Activated CD4-positive, alpha-beta T cell treated with anti-CD3 and anti-CD28 coated beads, Interleukin-2, amount 50 U/mL, for 4 hours (primary cell): ENCODE measurements at regions not wholly inside any gene's neighbourhood (a gene's known extent, or its start where the extent isn't known, plus 50 kb on each side); places are given as distances from the start of the nearest gene placed in this dataset.

Experiments used
- DNase-seq, 2 experiments: peaks; one replicate each; pipeline ENCODE4 v3.0.0-alpha.2; 2020

GRCh38 chr6:6843057-6843627 lies 254.6 kb downstream of the LY86 start:
- DNase-seq, result no peak

DNA sequence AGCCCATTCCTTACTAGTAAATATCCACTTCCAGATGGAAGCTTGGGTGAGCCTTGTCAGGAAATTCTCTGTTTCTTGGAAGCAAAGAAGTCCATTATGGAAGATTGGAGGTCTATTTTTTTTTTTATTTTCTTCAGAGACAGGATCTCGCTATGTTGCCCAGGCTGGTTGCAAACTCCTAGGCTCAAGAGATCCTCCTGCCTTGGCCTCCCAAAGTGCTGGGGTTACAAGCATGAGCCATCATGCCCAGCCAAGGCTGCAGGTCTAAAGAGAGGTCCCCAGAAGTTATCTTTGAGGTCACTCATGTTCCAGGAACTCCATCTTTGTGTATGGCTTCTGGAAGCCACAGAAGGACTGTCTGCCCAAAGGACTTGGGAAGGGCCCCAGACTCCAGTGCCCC lies 255.3 kb downstream of the LY86 start:
- no peak for DNase-seq

- no peak for DNase-seq
Measured at GRCh38 chr6:6844530-6844929, 256.0 kb downstream of the LY86 start.

GRCh38 chr6:6845603-6846002 lies 257.1 kb downstream of the LY86 start:
- no peak for DNase-seq

DNA sequence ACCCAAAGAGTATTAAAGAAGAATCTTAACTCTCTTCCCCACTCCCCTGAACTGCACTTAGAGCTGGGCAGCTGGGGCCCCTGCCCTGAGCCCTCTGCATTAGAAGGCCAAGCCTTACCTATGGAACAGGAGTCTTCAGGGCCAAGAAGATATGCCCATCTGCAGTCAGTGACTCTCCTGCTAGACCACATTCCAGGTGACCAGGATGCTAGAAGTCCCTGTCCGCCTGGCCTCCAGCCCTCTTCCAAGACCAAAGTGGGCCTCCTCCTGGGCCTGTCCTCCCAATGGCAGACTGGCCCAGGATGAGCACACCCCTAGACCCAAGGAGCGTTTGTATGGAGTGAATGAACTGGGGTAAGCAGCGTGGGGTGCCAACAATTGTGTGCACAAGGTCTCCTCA lies 259.1 kb downstream of the LY86 start:
- no peak for DNase-seq

DNA sequence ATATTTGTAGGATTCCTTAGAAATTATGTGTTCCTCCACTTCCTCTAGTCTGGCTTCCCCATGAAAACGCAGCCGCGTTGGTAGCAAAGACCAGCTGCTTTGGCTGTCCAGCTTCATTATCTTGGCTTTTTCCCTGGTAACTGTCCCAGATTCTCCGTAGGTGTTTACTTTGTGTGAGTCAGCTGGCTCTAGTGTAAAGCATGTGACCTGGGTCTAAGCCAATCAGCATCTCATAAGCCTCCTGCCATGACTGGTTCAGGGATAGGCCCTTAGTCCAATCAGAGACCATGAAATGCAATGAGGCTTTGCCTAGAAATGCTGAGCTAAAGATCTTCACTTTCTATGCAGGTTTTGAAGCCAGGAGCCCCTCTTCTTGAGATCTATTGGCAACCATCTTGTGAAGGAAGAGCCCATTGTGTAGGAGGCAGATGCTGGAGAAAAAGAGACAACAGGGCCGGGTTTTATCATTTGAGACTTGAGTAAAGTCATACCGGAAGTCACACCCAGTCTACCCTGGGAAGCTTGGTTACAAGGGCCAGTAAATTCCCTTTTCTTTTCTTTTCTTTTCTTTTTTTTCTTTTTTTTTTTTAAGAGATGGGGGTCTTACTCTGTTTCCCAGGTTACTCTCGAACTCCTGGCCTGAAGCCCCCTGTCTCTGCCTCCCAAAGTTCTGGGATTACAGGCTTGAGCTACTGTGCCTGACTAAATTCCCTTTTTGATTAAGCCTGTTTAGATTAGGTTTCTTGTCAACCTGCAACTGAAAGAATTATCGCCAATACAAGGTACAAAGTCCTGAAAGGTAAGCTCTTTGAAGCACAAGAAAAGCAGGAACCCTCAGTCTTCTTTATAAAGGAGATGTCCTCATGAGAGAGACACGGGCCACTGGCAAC lies 256.5 kb upstream of the RREB1 start:
- no peak for DNase-seq

DNA sequence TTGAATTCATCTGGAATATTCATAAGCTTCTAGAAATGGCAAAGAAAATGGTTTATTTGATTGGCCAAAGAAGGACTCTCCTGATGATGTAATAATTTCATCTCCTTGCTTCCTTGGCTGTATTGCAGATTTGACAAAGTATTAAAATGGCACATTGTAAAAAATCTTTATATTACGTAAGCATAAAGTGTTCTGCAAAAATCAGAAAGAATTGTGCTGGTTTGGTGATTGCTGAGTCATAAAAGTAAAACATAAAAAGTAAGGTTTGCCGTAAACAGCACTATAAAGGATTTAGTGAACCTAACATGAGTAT lies 255.9 kb upstream of the RREB1 start:
- no peak for DNase-seq

- DNase-seq, result peak; percentile 31 to 39
Measured at GRCh38 chr6:6856538-6857523, 250.9 kb upstream of the RREB1 start.

GRCh38 chr6:6857528-6857927 lies 250.2 kb upstream of the RREB1 start:
- no peak for DNase-seq

- no peak for DNase-seq
Measured at GRCh38 chr6:6858533-6858982, 249.2 kb upstream of the RREB1 start.

- no peak for DNase-seq
Measured at GRCh38 chr6:6859105-6859504, 248.7 kb upstream of the RREB1 start.

GRCh38 chr6:6859722-6860121 lies 248.0 kb upstream of the RREB1 start:
- DNase-seq, result no peak

GRCh38 chr6:6860863-6861262 lies 246.9 kb upstream of the RREB1 start:
- DNase-seq, result no peak

- DNase-seq, result no peak
Measured at GRCh38 chr6:6861351-6861894, 246.3 kb upstream of the RREB1 start.

DNA sequence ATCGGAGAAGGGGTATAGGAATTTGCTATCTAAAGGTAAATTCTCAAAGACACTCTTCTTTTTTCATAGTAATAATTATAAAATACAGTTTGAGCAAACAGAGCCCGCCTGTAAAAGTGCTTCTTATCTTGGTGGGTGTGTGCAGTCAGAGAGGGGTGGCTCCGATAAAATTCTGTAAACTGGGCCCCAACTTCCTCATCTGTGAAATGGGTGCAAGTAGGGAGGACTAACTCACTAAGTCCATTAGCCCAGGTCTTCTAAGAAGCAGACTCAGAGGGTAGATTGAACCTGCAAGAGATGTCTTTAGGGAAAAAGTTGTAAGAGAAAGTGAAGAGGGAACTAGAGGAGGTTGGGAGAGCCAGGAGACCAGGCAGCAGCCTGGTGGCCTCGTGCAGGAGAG lies 245.8 kb upstream of the RREB1 start:
- no peak for DNase-seq

DNA sequence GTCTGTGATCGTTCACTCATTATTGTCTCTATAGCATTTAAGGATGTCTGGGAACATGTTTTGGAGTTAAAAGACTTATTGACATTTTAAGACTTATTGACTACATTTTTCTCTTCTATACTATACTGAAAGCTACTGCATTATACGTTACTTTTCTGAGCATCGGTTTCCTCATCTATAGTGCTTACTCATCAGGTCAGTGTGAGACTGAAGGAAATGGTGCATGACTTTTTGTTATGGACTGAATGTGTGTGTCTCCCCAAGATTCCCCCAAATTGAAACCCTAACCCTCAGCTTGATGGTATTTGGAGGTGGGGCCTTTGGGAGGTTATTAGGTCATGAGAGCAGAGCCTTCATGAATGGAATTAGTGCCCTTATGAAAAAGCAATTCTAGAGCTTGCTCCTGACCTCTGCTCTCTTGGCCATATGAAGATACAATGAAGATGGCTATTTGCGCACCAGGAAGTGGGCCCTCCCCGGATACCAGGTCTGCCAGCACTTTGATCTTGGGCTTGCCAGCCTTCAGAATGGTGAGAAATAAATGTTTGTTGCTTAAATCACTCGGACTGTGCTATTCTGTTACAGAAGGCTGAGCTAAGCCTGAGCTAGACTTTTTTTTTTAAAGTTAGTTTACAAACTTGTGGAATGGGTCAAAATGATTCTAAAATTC lies 243.7 kb upstream of the RREB1 start:
- no peak for DNase-seq

DNA sequence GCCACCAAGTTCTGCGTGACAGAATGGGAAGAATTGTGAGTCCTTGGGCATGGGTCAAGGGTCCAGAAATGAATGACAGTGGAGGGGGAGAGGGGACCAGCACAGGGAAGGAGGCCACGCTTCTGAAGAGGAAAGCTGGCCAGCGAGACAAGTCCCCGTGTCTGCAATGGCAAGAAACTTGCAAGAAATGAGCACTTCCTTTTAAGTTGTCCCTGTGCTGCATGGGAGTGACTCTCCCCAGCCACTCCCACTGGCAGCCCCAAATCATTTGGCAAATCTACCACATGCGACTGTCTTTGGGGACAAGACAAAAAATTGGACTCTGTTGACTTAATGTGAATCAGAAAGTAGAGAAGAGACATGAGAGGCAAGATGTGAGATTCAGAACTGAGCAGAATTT lies 242.2 kb upstream of the RREB1 start:
- DNase-seq, result no peak

- DNase-seq, result no peak
Measured at GRCh38 chr6:6866656-6867403, 240.9 kb upstream of the RREB1 start.

DNA sequence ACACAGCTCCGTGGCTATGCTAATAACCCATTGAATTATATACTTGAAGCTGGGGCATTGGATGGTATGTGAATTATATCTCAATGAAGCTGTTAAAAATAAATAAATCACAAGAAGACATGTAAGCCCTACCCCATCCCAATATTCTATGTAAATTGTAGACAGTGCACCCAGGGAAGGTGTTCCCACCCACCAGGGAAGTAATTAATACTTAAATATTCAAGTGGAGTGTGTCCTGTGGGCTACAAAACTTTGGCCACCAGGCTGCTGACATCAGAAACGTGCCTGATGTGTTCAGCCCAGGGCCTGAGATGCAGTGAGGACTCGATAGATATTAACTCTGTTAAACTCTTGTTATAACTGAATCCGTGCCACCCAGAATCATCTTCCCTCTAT lies 240.4 kb upstream of the RREB1 start:
- no peak for DNase-seq

DNA sequence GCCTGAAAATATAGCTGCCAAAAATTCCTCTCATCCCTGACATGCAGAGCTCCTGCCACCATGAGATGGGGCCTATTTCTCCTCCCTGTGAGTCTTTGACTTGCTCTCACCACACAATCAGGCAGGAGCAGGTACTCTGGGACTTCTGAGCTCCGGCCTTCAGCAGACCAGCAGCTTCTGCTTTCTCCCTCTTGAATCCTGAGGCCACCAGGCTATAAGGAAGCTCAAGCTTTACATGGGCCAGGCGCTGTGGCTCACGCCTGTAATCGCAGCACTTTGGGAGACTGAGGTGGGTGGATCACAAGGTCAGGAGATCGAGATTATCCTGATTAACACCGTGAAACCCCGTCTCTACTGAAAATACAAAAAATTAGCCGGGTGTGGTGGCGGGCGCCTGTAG lies 238.7 kb upstream of the RREB1 start:
- DNase-seq, result no peak

DNA sequence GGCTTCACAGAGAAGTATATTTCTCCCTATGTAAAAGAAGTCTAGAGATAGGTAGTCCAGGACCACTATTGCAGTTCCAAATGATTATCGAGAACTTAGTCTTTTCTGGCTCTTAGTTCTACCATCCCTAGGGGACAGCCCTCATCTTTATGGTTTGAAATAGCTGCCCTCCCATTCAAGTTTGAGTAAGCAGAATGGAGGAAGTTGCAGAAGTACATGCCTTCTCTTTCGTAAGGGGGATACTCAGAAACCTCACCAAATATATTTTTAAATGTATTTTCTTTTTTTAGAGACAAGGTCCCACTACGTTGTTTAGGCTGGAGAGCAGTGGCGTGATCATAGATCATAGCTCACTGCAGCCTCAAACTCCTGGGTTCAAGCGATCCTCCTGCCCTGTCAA lies 236.8 kb upstream of the RREB1 start:
- no peak for DNase-seq
